Osteoblast (primary cell): ENCODE measurements at regions not wholly inside any gene's neighbourhood (a gene's known extent, or its start where the extent isn't known, plus 50 kb on each side); places are given as distances from the start of the nearest gene placed in this dataset.

Experiments
- DNase-seq: peaks from one replicate; pipeline ENCODE4 v3.0.0; 2011; ENCODE audit warnings: low spot score, mixed read lengths; ENCODE audit not compliant: insufficient read length; ENCODE audit errors: missing footprints
- H2AFZ ChIP-seq: 2 replicates; pipeline ENCODE4 v1.6.0; 2011; ENCODE audit warnings: mild to moderate bottlenecking, low read length
- H3K27ac ChIP-seq: 2 replicates; pipeline ENCODE4 v1.5.1; 2011; ENCODE audit warnings: mild to moderate bottlenecking, low read depth, low read length, moderate library complexity
- H3K27me3 ChIP-seq: 2 replicates; pipeline ENCODE4 v1.6.0; 2012; ENCODE audit warnings: mild to moderate bottlenecking, control low read depth, inconsistent platforms, low read length, moderate library complexity; ENCODE audit not compliant: insufficient read depth
- H3K36me3 ChIP-seq: 2 replicates; pipeline ENCODE4 v1.5.1; 2011; ENCODE audit warnings: mild to moderate bottlenecking, low read length, control low read depth, moderate library complexity; ENCODE audit not compliant: insufficient read depth
- H3K4me1 ChIP-seq: 2 replicates; pipeline ENCODE4 v1.5.1; 2011; ENCODE audit warnings: mild to moderate bottlenecking, low read length, control low read depth, moderate library complexity; ENCODE audit not compliant: insufficient read depth
- H3K4me2 ChIP-seq: 2 replicates; pipeline ENCODE4 v1.6.0; 2011; ENCODE audit warnings: mild to moderate bottlenecking, low read length; ENCODE audit not compliant: insufficient read depth
- H3K4me3 ChIP-seq: fragments of 200-600 bp; sonication (generic); 3 replicates; pipeline ENCODE4 v1.5.1; 2012; ENCODE audit warnings: mild to moderate bottlenecking, low read length, inconsistent platforms; ENCODE audit not compliant: insufficient read depth
- H3K79me2 ChIP-seq: 2 replicates; pipeline ENCODE4 v1.6.0; 2012; ENCODE audit warnings: mild to moderate bottlenecking, low read length, control low read depth, inconsistent platforms; ENCODE audit not compliant: insufficient read depth
- H3K9me3 ChIP-seq: 2 replicates; pipeline ENCODE4 v1.5.1; 2011; ENCODE audit warnings: low read depth, low read length, control low read depth
- H4K20me1 ChIP-seq: 2 replicates; pipeline ENCODE4 v1.6.0; 2012; ENCODE audit warnings: mild to moderate bottlenecking, low read length, control low read depth; ENCODE audit not compliant: insufficient read depth
- TF ChIP-seq, protein P1 (sequence below): IDR thresholded peaks from 2 replicates; pipeline ENCODE4 v1.5.1; 2011; ENCODE audit warnings: mild to moderate bottlenecking, low read depth, low read length, moderate library complexity; ENCODE audit errors: extremely low read depth

- no peak for DNase-seq
Measured at GRCh38 chr5:4250254-4250653, 654.6 kb downstream of the IRX1 start.

GRCh38 chr5:4252385-4252784, 656.8 kb downstream of the IRX1 start:
- H3K79me2 ChIP-seq: no peaks in the 10 kb centered on the region
- H2AFZ ChIP-seq: no peak overlapping the region
- H3K4me1 ChIP-seq: no peaks in the 10 kb centered on the region
- no peak overlapping the region for H3K27ac ChIP-seq
- H3K36me3 ChIP-seq: no peaks in the 10 kb centered on the region
- TF ChIP-seq, protein P1, sequence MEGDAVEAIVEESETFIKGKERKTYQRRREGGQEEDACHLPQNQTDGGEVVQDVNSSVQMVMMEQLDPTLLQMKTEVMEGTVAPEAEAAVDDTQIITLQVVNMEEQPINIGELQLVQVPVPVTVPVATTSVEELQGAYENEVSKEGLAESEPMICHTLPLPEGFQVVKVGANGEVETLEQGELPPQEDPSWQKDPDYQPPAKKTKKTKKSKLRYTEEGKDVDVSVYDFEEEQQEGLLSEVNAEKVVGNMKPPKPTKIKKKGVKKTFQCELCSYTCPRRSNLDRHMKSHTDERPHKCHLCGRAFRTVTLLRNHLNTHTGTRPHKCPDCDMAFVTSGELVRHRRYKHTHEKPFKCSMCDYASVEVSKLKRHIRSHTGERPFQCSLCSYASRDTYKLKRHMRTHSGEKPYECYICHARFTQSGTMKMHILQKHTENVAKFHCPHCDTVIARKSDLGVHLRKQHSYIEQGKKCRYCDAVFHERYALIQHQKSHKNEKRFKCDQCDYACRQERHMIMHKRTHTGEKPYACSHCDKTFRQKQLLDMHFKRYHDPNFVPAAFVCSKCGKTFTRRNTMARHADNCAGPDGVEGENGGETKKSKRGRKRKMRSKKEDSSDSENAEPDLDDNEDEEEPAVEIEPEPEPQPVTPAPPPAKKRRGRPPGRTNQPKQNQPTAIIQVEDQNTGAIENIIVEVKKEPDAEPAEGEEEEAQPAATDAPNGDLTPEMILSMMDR: no peak
- no peak overlapping the region for H3K4me2 ChIP-seq
- DNase-seq: no peak
- H4K20me1 ChIP-seq: no peaks in the 10 kb centered on the region
- H3K9me3 ChIP-seq: peaks cover 2% of the 10 kb centered on the region
- no peak overlapping the region for H3K4me3 ChIP-seq
- H3K27me3 ChIP-seq: no peaks in the 10 kb centered on the region

More at GRCh38 chr5:4250254-4250653, 654.6 kb downstream of the IRX1 start:
- H3K36me3 ChIP-seq: no peaks in the 10 kb centered on the region
- H2AFZ ChIP-seq: no peak overlapping the region
- TF ChIP-seq, protein P1: no peak
- H3K27ac ChIP-seq: no peak overlapping the region
- no peaks in the 10 kb centered on the region for H3K79me2 ChIP-seq
- no peaks in the 10 kb centered on the region for H3K4me1 ChIP-seq
- H3K27me3 ChIP-seq: no peaks in the 10 kb centered on the region
- H3K9me3 ChIP-seq: no peaks in the 10 kb centered on the region
- H4K20me1 ChIP-seq: no peaks in the 10 kb centered on the region
- no peak overlapping the region for H3K4me3 ChIP-seq
- no peak overlapping the region for H3K4me2 ChIP-seq

- Histone ChIP-seq H3K4me1 (no peaks in the 10 kb centered on the region), H4K20me1 (no peaks in the 10 kb centered on the region), H3K79me2 (no peaks in the 10 kb centered on the region), H3K9me3 (peaks cover 2% of the 10 kb centered on the region), H3K36me3 (no peaks in the 10 kb centered on the region), H3K4me3 (no peak overlapping the region), H3K27me3 (no peaks in the 10 kb centered on the region), H3K27ac (no peak overlapping the region), H3K4me2 (no peak overlapping the region), H2AFZ (no peak overlapping the region)
- TF ChIP-seq, protein P1: no peak
- DNase-seq: no peak
Measured at GRCh38 chr5:4254736-4255135, 659.1 kb downstream of the IRX1 start.

DNA sequence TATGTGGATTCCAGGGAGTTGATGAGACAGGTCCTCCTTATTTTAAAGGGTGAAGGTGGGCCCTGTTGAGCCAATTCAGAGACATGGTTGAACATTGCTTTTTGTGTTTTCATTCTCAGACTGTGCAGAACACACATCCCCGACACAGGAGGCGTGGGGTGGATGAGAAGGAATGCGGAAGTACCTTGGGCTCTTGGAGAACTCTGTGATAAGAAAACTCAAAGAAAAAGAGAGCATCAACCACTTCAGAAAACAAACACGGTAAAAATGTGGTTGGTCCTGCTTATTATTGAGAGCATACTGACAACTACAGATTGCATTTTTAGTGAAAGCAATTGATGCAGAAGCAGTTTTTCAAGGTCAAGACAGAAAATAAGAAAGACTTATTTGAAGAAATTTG, 659.8 kb downstream of the IRX1 start:
- Histone ChIP-seq H3K4me1 (no peaks in the 10 kb centered on the region), H3K27ac (no peak overlapping the region), H4K20me1 (no peaks in the 10 kb centered on the region), H3K79me2 (no peaks in the 10 kb centered on the region), H2AFZ (no peak overlapping the region), H3K4me3 (no peak overlapping the region), H3K27me3 (no peaks in the 10 kb centered on the region), H3K9me3 (peaks cover 2% of the 10 kb centered on the region), H3K36me3 (no peaks in the 10 kb centered on the region), H3K4me2 (no peak overlapping the region)
- DNase-seq: no peak
- TF ChIP-seq, protein P1: no peak
